ENCODE measurements at regions not wholly inside any gene's neighbourhood (a gene's known extent, or its start where the extent isn't known, plus 50 kb on each side); places are given as distances from the start of the nearest gene placed in this dataset.
"Not testable (repeated sequence)": the region's sequence is repeated elsewhere in the genome, so short reads cannot be mapped to it uniquely, and the experiment has no call there.

DNA sequence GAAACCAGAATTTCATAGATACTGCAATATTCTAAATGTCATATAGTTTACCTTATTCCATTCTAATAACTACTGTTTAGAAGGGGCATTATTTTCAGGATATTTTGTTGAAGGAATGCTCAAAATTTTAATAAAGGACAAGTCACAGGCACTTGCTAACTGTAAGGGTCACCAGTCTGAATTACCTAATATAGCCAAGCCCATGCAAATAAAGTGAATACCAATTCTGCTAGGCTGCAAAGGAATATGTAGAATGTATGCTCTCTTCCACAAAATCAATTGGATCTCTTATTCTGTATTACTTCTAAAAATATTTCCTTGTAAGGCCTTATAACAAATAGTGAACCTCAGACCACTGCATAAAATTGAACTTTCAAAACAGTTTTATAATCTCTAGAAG is 52.3 kb upstream of the FAT4 start:
- no peak overlapping the region for H3K4me3 ChIP-seq
- peaks cover under 1% of the 10 kb centered on the region for H3K4me1 ChIP-seq
- H3K9me3 ChIP-seq: no peaks in the 10 kb centered on the region
- no peaks in the 10 kb centered on the region for H3K36me3 ChIP-seq (replicated peaks)
- no peaks in the 10 kb centered on the region for H3K27me3 ChIP-seq (ENCODE audit: low read depth)
- no peak for DNase-seq (ENCODE audit: low spot score in 2 of 2)
- in situ Hi-C loops (cut with MboI; ENCODE audit: low sequenced_read_pairs): no loop called here

DNA sequence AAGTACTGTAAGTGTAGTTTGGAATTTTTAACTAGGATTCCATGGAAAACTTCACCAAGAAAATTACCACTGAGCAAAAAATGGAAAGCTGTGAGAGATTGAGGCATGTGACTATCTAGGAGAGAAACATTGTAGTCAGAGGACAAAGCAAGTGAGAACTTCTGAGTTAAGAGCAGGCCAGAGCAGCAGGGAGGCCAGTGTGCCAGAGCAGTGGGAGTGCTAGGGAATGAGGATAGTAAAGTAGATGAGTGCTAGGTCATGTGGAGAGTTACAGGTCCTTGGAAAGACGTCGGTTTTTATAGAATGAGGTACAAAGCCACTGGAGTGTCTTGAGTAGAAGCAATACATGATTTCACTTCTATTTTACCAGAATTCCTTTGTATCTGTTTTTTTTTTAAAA is 52.7 kb upstream of the FAT4 start:
- no peaks in the 10 kb centered on the region for H3K9me3 ChIP-seq

DNA sequence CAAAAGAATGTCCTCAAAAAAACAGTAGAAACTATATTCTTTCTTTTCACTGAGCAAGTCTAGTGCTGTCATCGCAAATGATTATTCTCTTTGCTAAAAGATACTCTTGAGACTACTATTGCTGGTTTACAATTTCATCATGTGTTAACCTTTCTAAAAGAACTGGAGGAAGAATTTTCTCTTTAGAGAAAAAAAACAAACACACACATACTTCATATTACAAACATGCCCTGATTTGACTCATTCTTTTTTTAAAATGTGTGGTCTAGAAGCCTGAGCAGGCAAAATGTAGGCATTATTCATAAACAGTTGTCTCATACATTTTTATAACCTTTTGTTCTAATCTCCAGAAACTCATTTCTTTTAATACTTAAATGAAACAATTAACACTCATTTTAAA is 60.6 kb upstream of the FAT4 start:
- in situ Hi-C loops (cut with MboI; ENCODE audit: low sequenced_read_pairs): no loop called here
- no peaks in the 10 kb centered on the region for H3K4me1 ChIP-seq
- H3K36me3 ChIP-seq (replicated peaks): no peaks in the 10 kb centered on the region
- H3K9me3 ChIP-seq: no peaks in the 10 kb centered on the region
- no peak overlapping the region for H3K4me3 ChIP-seq
- H3K27me3 ChIP-seq (ENCODE audit: low read depth): no peaks in the 10 kb centered on the region
- no peak for DNase-seq (ENCODE audit: low spot score in 2 of 2)

More for the DNA sequence above, 52.7 kb upstream of the FAT4 start:
- Histone ChIP-seq H3K4me1 (no peaks in the 10 kb centered on the region), H3K27me3 (ENCODE audit: low read depth) (no peaks in the 10 kb centered on the region), H3K4me3 (no peak overlapping the region), H3K36me3 (replicated peaks) (no peaks in the 10 kb centered on the region)
- DNase-seq (ENCODE audit: low spot score in 2 of 2): no peak
- in situ Hi-C loops (cut with MboI; ENCODE audit: low sequenced_read_pairs): no loop called here

DNA sequence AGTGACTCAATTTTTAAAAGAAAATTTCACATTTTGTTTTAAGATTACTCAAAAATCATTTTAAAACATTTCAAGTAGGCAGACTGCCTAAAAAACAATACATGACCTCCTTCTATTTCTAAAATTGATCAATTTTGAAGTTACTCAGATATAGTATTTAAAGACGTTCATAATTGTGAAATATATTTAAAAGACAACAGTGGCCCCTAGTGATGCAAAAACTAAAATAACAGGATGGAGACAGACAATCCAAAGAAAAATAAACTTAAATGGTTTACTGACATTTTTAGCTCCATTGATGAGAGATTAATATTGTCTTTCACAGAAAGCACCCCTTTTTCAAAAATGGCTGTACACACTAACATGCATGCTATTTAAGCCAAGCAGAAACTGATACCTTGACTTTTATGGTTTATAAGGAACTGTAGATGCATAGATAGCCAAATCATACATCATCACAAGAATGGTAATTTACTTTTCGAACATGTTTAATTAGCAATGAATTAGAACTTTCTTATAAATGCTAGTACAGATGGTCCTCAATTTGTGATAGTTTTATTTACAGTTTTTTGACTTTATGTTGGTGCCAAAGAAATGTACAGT is 69.8 kb upstream of the FAT4 start:
- Histone ChIP-seq H3K4me3 (no peak overlapping the region), H3K4me1 (no peaks in the 10 kb centered on the region; the same call in none of the 2 replicates), H3K36me3 (replicated peaks) (no peaks in the 10 kb centered on the region), H3K9me3 (no peaks in the 10 kb centered on the region), H3K27me3 (ENCODE audit: low read depth) (no peaks in the 10 kb centered on the region)
- in situ Hi-C loops (cut with MboI; ENCODE audit: low sequenced_read_pairs): no loop called here
- peak in 1 of 2 experiments; percentile 41 for DNase-seq (ENCODE audit: low spot score in 2 of 2)

DNA sequence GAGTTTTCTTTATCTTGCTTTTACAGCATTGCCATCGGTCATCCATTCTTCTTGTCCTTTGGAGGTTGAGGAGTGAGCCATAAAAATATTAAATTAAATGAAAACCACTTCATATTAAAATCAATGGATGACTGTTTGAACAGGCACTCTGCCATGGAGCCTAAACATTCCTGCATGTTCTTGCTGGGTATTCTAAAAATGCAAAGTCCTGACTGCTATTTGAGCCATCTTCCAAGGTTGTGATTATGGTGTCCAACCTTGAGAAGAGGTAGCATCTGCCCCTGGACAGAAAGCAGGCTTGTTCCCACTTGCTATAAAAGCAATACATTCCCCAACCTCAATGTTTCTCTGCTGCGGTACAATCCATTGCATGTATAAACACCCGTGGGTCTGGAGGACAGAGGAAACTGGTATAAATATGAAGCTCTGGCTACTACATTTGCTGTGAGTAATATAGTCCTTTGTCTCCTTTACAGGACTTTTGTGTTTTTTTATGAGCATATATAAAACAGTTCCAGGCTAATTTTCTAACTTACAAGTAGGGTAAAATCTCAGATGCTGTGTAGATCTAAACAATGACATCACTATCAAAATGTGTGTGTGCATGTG is 70.9 kb upstream of the FAT4 start:
- Histone ChIP-seq H3K4me1 (no peaks in the 10 kb centered on the region; the same call in none of the 2 replicates), H3K9me3 (no peaks in the 10 kb centered on the region), H3K27me3 (ENCODE audit: low read depth) (no peaks in the 10 kb centered on the region), H3K4me3 (no peak overlapping the region), H3K36me3 (replicated peaks) (no peaks in the 10 kb centered on the region)
- in situ Hi-C loops (cut with MboI; ENCODE audit: low sequenced_read_pairs): no loop called here
- no peak for DNase-seq (ENCODE audit: low spot score in 2 of 2)

DNA sequence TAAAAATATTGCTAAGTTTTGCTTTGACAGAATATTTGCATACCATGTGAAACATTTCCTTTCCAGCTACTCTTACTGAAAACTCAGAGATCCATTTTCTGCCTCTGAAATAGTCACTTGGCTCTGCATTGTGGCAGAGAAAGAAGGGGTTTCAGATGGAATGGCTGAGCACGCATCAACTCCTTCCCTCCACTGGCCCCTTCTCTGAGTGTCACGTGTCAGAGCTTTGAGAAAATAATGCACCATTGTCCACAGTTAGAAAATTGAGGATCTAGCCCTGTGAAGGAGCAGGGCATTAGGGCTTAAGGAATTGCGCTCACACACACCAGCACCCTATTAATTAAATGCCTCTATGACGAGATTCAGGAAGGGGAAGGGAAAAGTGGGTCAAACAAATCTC is 78.8 kb upstream of the FAT4 start:
- no peak for DNase-seq (ENCODE audit: low spot score in 2 of 2)

DNA sequence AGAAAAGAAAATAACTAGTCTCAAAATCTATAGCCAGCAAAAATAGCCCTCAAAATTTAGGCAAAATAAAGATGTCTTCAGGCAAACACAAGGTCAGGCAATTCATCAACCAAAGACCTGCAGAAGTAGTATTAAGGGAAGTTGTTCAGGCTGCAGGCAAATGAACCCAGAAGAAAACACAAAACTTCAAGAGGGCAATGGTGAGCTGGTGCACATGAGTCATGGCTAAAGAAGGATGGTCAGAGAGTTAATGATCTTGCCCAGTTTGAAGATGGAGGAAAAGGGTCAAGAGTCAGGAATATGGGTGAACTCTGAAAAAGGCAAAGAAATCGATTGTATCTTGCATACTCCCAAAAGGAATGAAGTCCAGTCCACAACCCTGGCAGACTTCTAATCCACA is 83.1 kb upstream of the FAT4 start:
- Histone ChIP-seq H3K9me3 (no peaks in the 10 kb centered on the region), H3K4me1 (no peaks in the 10 kb centered on the region), H3K36me3 (replicated peaks) (no peaks in the 10 kb centered on the region), H3K27me3 (ENCODE audit: low read depth) (no peaks in the 10 kb centered on the region), H3K4me3 (no peak overlapping the region)
- DNase-seq (ENCODE audit: low spot score in 2 of 2): no peak
- in situ Hi-C loops (cut with MboI; ENCODE audit: low sequenced_read_pairs): no loop called here

More for the DNA sequence above, 78.8 kb upstream of the FAT4 start:
- in situ Hi-C loops (cut with MboI; ENCODE audit: low sequenced_read_pairs): no loop called here
- no peaks in the 10 kb centered on the region for H3K27me3 ChIP-seq (ENCODE audit: low read depth)
- no peaks in the 10 kb centered on the region for H3K36me3 ChIP-seq (replicated peaks)
- peaks cover 7% of the 10 kb centered on the region for H3K4me1 ChIP-seq
- no peak overlapping the region for H3K4me3 ChIP-seq
- no peaks in the 10 kb centered on the region for H3K9me3 ChIP-seq

DNA sequence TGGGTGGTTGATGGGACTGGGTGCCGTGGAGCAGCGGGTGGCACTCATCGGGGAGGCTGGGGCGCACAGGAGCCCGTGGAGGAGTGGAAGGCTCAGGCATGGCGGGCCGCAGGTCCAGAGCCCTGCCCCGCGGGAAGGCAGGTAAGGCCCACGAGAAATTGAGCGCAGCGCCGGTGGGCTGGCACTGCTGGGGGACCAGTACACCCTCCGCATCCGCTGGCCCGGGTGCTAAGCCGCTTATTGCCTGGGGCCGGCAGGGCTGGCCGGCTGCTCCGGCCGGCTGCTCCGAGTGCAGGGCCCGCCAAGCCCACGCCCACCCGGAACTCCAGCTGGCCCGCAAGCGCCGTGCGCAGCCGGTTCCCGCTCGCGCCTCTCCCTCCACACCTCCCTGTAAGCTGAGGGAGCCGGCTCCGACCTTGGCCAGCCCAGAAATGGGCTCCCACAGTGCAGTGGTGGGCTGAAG is 85.1 kb upstream of the FAT4 start:
- no peaks in the 10 kb centered on the region for H3K4me1 ChIP-seq
- no peak overlapping the region for H3K4me3 ChIP-seq
- H3K9me3 ChIP-seq: no peaks in the 10 kb centered on the region
- no peaks in the 10 kb centered on the region for H3K36me3 ChIP-seq (replicated peaks)
- in situ Hi-C loops (cut with MboI; ENCODE audit: low sequenced_read_pairs): no loop called here
- DNase-seq (ENCODE audit: low spot score in 2 of 2): no peak
- H3K27me3 ChIP-seq (ENCODE audit: low read depth): no peaks in the 10 kb centered on the region

DNA sequence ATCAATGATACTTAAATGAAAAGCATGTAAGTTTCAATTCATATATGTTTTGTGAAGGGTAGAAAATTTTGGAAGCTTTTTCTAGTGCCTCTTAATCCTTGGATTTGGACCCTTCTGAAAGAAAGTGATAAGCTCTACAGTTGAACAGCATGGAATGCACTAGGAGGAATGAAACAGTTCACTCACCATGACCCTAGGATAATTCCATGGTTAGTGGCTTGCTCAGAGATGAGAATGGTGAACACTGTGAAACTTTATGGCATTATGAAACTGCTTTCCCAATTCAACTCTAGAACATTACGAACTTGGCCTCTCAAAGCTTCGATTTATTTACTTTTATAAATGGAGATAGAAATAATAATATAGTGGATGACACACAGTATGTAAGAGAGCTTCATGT is 88.9 kb upstream of the FAT4 start:
- Histone ChIP-seq H3K9me3 (no peaks in the 10 kb centered on the region), H3K4me1 (no peaks in the 10 kb centered on the region), H3K4me3 (no peak overlapping the region), H3K27me3 (ENCODE audit: low read depth) (no peaks in the 10 kb centered on the region), H3K36me3 (replicated peaks) (no peaks in the 10 kb centered on the region)
- in situ Hi-C loops (cut with MboI; ENCODE audit: low sequenced_read_pairs): no loop called here
- no peak for DNase-seq (ENCODE audit: low spot score in 2 of 2)

DNA sequence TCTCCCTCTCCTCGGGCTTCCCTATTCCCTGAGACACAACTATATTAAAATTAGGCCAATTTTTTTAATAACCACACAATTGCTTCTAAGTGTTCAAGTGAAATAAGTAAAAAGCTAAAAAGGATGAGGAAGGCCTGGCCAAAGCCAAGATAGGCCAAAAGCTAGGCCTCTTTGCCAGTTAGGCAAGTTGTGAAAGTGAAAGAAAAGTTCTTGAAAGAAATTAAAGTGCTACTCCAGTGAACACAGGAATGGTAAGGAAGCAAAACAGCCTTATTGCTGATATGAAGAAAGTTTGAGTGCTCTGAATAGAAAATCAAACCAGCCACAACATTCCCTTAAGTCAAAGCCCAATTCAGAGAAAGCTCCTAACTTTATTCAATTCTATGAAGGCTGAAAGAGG is 114.2 kb upstream of the FAT4 start:
- in situ Hi-C loops (cut with MboI; ENCODE audit: low sequenced_read_pairs): no loop called here
- no peak overlapping the region for H3K4me3 ChIP-seq

DNA sequence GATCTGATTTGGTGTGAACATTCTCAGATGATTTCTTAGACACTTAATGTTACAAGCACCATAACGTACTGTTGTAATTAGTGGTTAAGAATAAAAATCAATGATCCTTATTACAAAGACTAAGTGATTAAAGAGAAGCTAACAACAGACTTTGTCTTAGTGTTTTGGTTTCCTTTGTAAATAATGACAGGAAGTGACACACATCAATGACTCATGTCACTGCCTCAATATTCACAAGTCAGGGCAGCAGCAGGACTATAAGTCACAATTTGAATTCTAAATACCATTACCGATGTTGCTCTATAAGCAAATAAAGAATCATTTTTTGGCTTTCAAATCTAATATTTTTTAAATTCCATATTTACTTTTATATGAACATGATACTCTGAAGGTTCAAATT is 115.8 kb upstream of the FAT4 start:
- Histone ChIP-seq H3K9me3 (no peaks in the 10 kb centered on the region), H3K4me3 (no peak overlapping the region), H3K36me3 (replicated peaks) (no peaks in the 10 kb centered on the region), H3K4me1 (no peaks in the 10 kb centered on the region), H3K27me3 (ENCODE audit: low read depth) (no peaks in the 10 kb centered on the region)
- in situ Hi-C loops (cut with MboI; ENCODE audit: low sequenced_read_pairs): no loop called here
- no peak for DNase-seq (ENCODE audit: low spot score in 2 of 2)

More for the DNA sequence above, 114.2 kb upstream of the FAT4 start:
- H3K9me3 ChIP-seq: no peaks in the 10 kb centered on the region
- no peaks in the 10 kb centered on the region for H3K27me3 ChIP-seq (ENCODE audit: low read depth)
- no peaks in the 10 kb centered on the region for H3K36me3 ChIP-seq (replicated peaks)
- no peaks in the 10 kb centered on the region for H3K4me1 ChIP-seq
- no peak for DNase-seq (ENCODE audit: low spot score in 2 of 2)

DNA sequence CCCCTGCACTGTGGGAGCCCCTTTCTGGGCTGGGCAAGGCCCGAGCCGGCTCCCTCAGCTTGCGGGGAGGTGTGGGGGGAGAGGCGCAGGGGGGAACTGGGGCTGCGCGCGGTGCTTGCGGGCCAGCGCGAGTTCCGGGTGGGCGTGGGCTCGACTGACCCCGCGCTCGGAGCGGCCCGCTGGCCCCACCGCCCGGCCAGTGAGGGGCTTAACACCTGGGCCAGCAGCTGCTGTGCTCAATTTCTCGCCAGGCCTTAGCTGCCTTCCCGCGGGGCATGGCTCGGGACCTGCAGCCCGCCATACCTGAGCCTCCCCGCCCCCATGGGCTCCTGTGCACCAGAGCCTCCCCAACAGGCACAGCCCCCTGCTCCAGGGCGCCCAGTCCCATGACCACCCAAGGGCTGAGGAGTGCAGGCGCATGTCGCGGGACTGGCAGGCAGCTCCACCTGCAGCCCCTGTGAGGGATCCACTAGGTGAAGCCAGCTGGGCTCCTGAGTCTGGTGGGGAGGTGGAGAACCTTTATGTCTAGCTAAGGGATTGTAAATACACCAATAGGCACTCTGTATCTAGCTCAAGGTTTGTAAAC is 122.8 kb upstream of the FAT4 start:
- H3K4me3 ChIP-seq; in situ Hi-C loops (cut with MboI; ENCODE audit: low sequenced_read_pairs); H3K36me3 ChIP-seq (replicated peaks); H3K4me1 ChIP-seq; H3K27me3 ChIP-seq (ENCODE audit: low read depth); DNase-seq (ENCODE audit: low spot score in 2 of 2); H3K9me3 ChIP-seq: not testable (repeated sequence)

DNA sequence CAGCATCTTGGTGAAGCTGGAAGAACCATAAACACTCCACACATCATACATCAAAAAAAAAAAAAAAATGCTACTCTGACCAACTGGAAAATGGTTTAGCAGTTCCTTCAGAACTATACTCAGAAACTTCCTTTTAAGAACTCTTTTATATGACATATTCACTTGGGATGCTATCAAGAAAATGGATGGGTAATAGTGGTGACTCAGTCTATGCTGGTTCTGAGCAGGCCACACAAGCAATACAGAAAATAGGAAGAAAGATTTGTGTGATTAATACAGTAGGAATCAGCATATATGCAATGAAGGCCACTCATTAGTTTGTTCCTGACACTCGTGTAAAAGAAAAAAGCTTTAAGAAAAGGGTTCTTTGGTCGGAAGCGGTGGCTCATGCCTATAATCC is 123.5 kb upstream of the FAT4 start:
- DNase-seq (ENCODE audit: low spot score in 2 of 2): no peak
- Histone ChIP-seq H3K9me3 (no peaks in the 10 kb centered on the region), H3K4me1 (peaks cover 13% of the 10 kb centered on the region), H3K36me3 (replicated peaks) (no peaks in the 10 kb centered on the region), H3K4me3 (no peak overlapping the region), H3K27me3 (ENCODE audit: low read depth) (no peaks in the 10 kb centered on the region)
- in situ Hi-C loops (cut with MboI; ENCODE audit: low sequenced_read_pairs): no loop called here

DNA sequence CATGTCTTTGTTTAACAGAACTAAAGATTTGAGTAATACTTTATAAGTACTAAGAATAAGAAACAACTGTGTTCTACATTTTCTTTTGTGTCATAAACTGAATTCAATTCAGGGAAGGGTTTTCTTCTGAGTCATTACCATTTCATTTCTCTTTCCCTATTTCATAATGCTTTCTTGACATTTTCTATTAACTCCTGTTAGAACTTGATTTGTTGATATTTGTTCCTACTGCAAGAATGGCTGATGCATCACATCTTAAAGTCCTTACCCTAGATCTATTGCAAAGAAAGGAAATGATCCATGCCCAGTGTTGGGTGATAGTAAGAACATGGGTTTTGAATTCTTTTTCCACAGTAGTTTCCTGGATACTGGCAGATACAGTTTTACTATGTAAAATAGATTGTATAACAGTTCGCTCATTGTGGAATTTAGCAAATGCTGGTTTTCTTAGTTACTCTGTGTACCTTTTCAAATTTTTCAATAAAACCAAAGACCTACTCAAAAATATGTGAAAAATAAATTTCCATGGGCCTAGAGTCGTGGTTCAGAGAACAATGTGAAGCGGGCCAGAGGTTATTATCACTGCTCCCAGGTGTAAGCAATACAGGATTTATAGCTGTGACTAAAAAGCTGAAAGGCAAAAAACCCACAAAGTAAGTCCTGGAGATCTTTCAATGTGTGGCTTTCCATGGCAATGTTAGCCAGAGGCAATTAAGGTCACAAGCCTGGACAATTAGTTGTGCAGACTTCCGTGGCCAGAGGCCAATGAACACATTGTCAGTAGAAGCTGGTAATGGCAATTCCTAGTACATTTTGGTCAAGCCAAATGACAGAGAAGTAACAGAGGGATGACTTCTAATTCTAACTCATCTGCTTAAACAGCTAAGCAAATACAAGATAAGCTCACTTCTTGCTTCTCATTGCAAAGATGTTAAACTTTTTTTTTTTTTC is 127.3 kb upstream of the FAT4 start:
- no peaks in the 10 kb centered on the region for H3K27me3 ChIP-seq (ENCODE audit: low read depth)
- H3K4me1 ChIP-seq: peaks cover 15% of the 10 kb centered on the region
- H3K4me3 ChIP-seq: no peak overlapping the region
- in situ Hi-C loops (cut with MboI; ENCODE audit: low sequenced_read_pairs): no loop called here
- no peaks in the 10 kb centered on the region for H3K9me3 ChIP-seq
- peak; percentile 45 to 50 for DNase-seq (ENCODE audit: low spot score in 2 of 2)
- no peaks in the 10 kb centered on the region for H3K36me3 ChIP-seq (replicated peaks)
